OCI-LY7 (cell line): ENCODE measurements at regions not wholly inside any gene's neighbourhood (a gene's known extent, or its start where the extent isn't known, plus 50 kb on each side); places are given as distances from the start of the nearest gene placed in this dataset.

ENCODE experiments used
- BruUV-seq: library from RNA; stranded (reverse); fragments of 400-500 nt; replicated peaks from 2 replicates; lab custom pipeline; 2021; lab: Mats Ljungman, UMichigan
- CTCF ChIA-PET: fragments of 300-600 bp; sonication (Branson Sonifier 250); formaldehyde crosslinking; loops from one replicate; lab custom pipeline; 2022; ENCODE audit warnings: antibody characterized with exemption; ENCODE audit not compliant: unreplicated experiment; lab: Charles Lee
- POLR2A ChIA-PET: fragments of 300-600 bp; sonication (Branson Sonifier 250); formaldehyde crosslinking; loops from one replicate; lab custom pipeline; 2022; ENCODE audit warnings: antibody characterized with exemption; lab: Charles Lee
- DNase-seq: peaks from one replicate; pipeline ENCODE4 v3.0.0-alpha.2; 2015; ENCODE audit warnings: low spot score
- H2AFZ ChIP-seq: fragments of 200-600 bp; sonication (generic), shearing (Covaris generic); 2 replicates; pipeline ENCODE4 v1.6.1; 2014; ENCODE audit warnings: mild to moderate bottlenecking, antibody characterized with exemption, low read length, moderate library complexity
- H3K27ac ChIP-seq: fragments of 200-600 bp; sonication (generic); 2 replicates; pipeline ENCODE4 v1.5.1; 2014; ENCODE audit warnings: mixed run types, low read depth, mild to moderate bottlenecking, moderate library complexity, low read length, inconsistent platforms; ENCODE audit not compliant: poor library complexity, severe bottlenecking
- H3K36me3 ChIP-seq: fragments of 200-600 bp; sonication (generic); 2 replicates; pipeline ENCODE4 v1.6.1; 2014; ENCODE audit warnings: mild to moderate bottlenecking, antibody characterized with exemption, low read length, moderate library complexity, mixed read lengths; ENCODE audit not compliant: insufficient read depth
- H3K4me1 ChIP-seq: fragments of 200-600 bp; sonication (generic); 2 replicates; pipeline ENCODE4 v1.5.1; 2014; ENCODE audit warnings: mild to moderate bottlenecking, low read length; ENCODE audit not compliant: insufficient read depth, poor library complexity, severe bottlenecking
- H3K4me2 ChIP-seq: fragments of 200-600 bp; sonication (generic); 2 replicates; pipeline ENCODE4 v1.6.1; 2014; ENCODE audit warnings: mild to moderate bottlenecking, low read length
- H3K4me3 ChIP-seq: fragments of 200-600 bp; sonication (generic); 2 replicates; pipeline ENCODE4 v1.5.1; 2014; ENCODE audit warnings: mild to moderate bottlenecking, low read depth, low read length; ENCODE audit not compliant: poor library complexity, severe bottlenecking
- H3K79me2 ChIP-seq: fragments of 200-600 bp; sonication (generic); 2 replicates; pipeline ENCODE4 v1.6.1; 2016; ENCODE audit warnings: low read depth, mild to moderate bottlenecking, low read length, moderate library complexity, mixed read lengths; ENCODE audit not compliant: insufficient read depth
- H3K9me2 ChIP-seq: fragments of 200-600 bp; sonication (generic); 2 replicates; pipeline ENCODE4 v1.6.1; 2016; ENCODE audit warnings: mild to moderate bottlenecking, low read length, mixed read lengths; ENCODE audit not compliant: insufficient read depth
- H3K9me3 ChIP-seq: fragments of 200-600 bp; sonication (generic); 2 replicates; pipeline ENCODE4 v1.6.1; 2014; ENCODE audit warnings: mild to moderate bottlenecking, mixed run types, low read length, mixed read lengths
- H4K20me1 ChIP-seq: fragments of 200-600 bp; sonication (generic); 2 replicates; pipeline ENCODE4 v1.6.1; 2014; ENCODE audit warnings: mild to moderate bottlenecking, antibody characterized with exemption, low read length, moderate library complexity, mixed read lengths; ENCODE audit not compliant: insufficient read depth
- EZH2phosphoT487 ChIP-seq: fragments of 200-600 bp; sonication (generic); IDR thresholded peaks from 2 replicates; pipeline ENCODE4 v1.6.1; 2018; ENCODE audit warnings: low read depth, borderline replicate concordance, mild to moderate bottlenecking, mixed run types, antibody characterized with exemption, low read length, moderate library complexity, mixed read lengths
- intact Hi-C: fragments of 100-400 bp; cut with micrococcal nuclease; formaldehyde crosslinking; loops from one replicate; pipeline ENCODE4 v1.10.0; 2022; ENCODE audit not compliant: unreplicated experiment
- TF ChIP-seq, protein P1 (sequence below): fragments of 200-600 bp; sonication (generic); conservative IDR thresholded peaks from 2 replicates; pipeline ENCODE4 v1.5.1; 2014; ENCODE audit warnings: mild to moderate bottlenecking, antibody characterized with exemption, low read length, moderate library complexity, mixed read lengths

DNA sequence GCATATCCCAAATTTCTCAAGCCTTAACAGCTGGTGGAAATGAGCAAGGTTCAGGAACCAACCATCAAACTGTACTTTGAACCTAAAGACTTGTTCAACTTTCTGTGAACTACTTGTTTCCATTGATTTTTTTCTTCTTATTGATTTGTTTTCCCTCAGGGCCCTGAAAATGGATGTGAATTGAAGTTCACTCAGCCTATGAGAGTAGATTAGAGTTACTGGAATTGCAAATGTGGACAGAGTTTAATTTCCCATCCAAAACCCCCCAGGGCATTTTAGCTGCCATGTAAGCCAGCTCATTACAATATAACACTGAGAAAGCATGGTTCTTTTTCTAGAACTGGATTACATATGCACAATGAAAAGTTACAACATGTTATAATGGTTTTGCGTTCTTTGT lies 1105.7 kb downstream of the REEP3 start:
- Histone ChIP-seq H3K4me1 (no peaks in the 10 kb centered on the region), H3K36me3 (no peaks in the 10 kb centered on the region), H2AFZ (no peak overlapping the region), H3K9me2 (no peaks in the 10 kb centered on the region), H3K4me2 (no peak overlapping the region), H4K20me1 (no peaks in the 10 kb centered on the region), H3K27ac (no peak overlapping the region), H3K4me3 (no peak overlapping the region), H3K9me3 (no peaks in the 10 kb centered on the region), H3K79me2 (no peaks in the 10 kb centered on the region)
- TF ChIP-seq EZH2phosphoT487, result no peak
- TF ChIP-seq, protein P1, sequence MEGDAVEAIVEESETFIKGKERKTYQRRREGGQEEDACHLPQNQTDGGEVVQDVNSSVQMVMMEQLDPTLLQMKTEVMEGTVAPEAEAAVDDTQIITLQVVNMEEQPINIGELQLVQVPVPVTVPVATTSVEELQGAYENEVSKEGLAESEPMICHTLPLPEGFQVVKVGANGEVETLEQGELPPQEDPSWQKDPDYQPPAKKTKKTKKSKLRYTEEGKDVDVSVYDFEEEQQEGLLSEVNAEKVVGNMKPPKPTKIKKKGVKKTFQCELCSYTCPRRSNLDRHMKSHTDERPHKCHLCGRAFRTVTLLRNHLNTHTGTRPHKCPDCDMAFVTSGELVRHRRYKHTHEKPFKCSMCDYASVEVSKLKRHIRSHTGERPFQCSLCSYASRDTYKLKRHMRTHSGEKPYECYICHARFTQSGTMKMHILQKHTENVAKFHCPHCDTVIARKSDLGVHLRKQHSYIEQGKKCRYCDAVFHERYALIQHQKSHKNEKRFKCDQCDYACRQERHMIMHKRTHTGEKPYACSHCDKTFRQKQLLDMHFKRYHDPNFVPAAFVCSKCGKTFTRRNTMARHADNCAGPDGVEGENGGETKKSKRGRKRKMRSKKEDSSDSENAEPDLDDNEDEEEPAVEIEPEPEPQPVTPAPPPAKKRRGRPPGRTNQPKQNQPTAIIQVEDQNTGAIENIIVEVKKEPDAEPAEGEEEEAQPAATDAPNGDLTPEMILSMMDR, result no peak
- POLR2A ChIA-PET, result interaction anchor here (0.5 kb wide), 1 partner anchor 9 kb away, joined by 3 read pairs; no protein-coding TSS in a partner anchor
- intact Hi-C loops, result no loop called here
- no TSS peak for BruUV-seq
- no peak for DNase-seq
- CTCF ChIA-PET, result no interaction called here

DNA sequence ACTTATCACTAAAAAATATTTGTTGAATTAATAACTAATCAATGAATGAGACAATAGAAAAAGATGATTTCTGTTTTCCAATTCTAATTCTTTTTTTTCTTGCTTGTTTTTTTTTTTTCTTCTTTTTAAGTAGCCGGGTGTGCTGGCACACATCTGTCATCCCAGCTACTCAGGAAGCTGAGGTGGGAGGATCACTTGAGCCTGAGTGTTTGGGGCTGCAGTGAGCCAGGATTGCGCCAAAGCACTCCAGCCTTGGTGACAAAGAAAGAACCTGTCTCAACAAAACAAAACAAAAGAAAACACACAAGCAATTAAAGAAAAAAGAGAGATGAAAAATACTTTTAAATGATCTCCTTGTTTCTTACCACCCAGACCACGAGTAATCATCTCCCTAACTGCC lies 1109.3 kb downstream of the REEP3 start:
- H3K9me3 ChIP-seq, result no peaks in the 10 kb centered on the region
- no peaks in the 10 kb centered on the region for H3K79me2 ChIP-seq
- POLR2A ChIA-PET, result no interaction called here
- H3K4me2 ChIP-seq, result no peak overlapping the region
- H3K4me1 ChIP-seq, result no peaks in the 10 kb centered on the region
- H3K4me3 ChIP-seq, result no peak overlapping the region
- no peaks in the 10 kb centered on the region for H3K9me2 ChIP-seq
- intact Hi-C loops, result no loop called here
- H3K27ac ChIP-seq, result no peak overlapping the region
- no peaks in the 10 kb centered on the region for H4K20me1 ChIP-seq
- CTCF ChIA-PET, result no interaction called here
- H3K36me3 ChIP-seq, result no peaks in the 10 kb centered on the region
- H2AFZ ChIP-seq, result no peak overlapping the region
- TF ChIP-seq, protein P1, result no peak
- no peak for TF ChIP-seq EZH2phosphoT487
- no peak for DNase-seq
- BruUV-seq, result no TSS peak

DNA sequence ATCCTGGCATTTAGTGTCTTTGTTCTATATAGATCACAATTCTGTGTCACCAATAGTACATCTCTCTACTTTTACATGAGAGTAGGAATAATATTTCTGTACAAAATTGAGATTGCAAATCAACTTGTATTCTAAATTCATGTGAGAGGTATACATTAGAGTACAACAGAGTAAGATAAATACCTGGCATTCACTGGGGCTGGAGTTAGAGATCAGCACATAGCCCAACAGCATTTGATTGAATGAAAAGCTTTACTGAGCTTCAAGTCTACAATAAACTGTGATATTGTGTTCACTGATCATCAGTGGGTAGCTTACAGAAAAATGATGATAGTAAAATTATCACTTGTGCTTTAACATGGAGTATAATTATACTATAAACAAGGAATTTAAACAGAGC lies 1114.7 kb downstream of the REEP3 start:
- no peaks in the 10 kb centered on the region for H3K9me3 ChIP-seq
- no peak overlapping the region for H2AFZ ChIP-seq
- no peak for TF ChIP-seq EZH2phosphoT487
- TF ChIP-seq, protein P1, result no peak
- BruUV-seq, result no TSS peak
- no peaks in the 10 kb centered on the region for H3K36me3 ChIP-seq
- H3K4me1 ChIP-seq, result no peaks in the 10 kb centered on the region
- H3K9me2 ChIP-seq, result no peaks in the 10 kb centered on the region
- ChIA-PET POLR2A (interaction anchor here (0.8 kb wide), 1 partner anchor 9 kb away, joined by 3 read pairs; no protein-coding TSS in a partner anchor), CTCF (no interaction called here)
- no peaks in the 10 kb centered on the region for H3K79me2 ChIP-seq
- DNase-seq, result no peak
- no peak overlapping the region for H3K27ac ChIP-seq
- intact Hi-C loops, result no loop called here
- no peak overlapping the region for H3K4me3 ChIP-seq
- no peaks in the 10 kb centered on the region for H4K20me1 ChIP-seq
- no peak overlapping the region for H3K4me2 ChIP-seq
